Hypothalamus (tissue), 51 donors: ENCODE measurements at regions not wholly inside any gene's neighbourhood (a gene's known extent, or its start where the extent isn't known, plus 50 kb on each side); places are given as distances from the start of the nearest gene placed in this dataset.
"Not testable (repeated sequence)": the region's sequence is repeated elsewhere in the genome, so short reads cannot be mapped to it uniquely, and the experiment has no call there.

Experiments
- DNase-seq, 51 donors: peaks; one replicate each; lab custom pipeline; 2025; lab: John Stamatoyannopoulos, UW

GRCh38 chr11:129503646-129504045 lies 128.0 kb downstream of the BARX2 start:
- no peak for DNase-seq

DNA sequence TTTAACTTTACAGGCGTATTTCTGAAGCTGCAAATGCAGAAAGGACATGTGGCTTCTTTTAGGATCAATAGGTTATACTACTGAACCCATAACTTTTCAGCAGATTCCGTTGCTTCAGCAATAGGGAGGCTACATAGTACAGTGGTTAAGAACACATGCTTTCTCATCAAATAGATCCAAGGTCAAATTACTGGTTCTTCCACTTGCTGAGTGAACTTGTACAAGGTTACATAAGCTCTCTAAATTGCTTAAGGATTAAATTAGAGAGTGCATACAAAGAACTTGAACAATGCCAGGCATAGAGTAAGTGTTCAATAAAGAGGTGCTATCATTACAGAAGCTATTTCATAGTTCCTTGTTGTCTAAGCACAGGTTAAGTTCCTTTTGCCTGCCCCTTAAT lies 129.6 kb downstream of the BARX2 start:
- DNase-seq = no peak

GRCh38 chr11:129508163-129508562 lies 132.5 kb downstream of the BARX2 start:
- no peak for DNase-seq

- no peak for DNase-seq
Observed at GRCh38 chr11:129528296-129528695, 152.6 kb downstream of the BARX2 start.

GRCh38 chr11:129530154-129530895 lies 154.7 kb downstream of the BARX2 start:
- peak in 28 of 51 donors; percentile 2 to 70 (median 26) for DNase-seq

GRCh38 chr11:129533395-129533794 lies 157.7 kb downstream of the BARX2 start:
- DNase-seq = no peak

DNA sequence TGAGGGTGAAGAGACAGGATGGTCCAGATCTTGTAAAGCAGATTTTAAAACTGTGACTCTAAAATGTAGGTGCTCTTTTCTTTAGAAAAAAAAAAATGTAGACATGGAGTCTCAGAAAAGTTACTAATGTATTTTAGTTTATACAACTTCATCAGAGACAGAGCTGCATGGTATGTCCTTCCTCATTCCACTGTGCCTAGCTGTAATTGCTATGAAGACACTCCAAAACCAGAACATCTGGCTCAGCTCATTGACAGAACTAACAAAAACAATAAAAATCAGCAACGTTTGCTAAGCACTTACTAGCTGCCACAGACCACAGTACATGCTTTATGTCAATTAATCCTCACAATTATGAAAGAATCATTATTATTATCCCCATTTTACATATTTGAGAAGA lies 160.7 kb downstream of the BARX2 start:
- DNase-seq = no peak

GRCh38 chr11:129538323-129538722 lies 162.7 kb downstream of the BARX2 start:
- DNase-seq = no peak

- DNase-seq = no peak
Observed at GRCh38 chr11:129543515-129544290, 168.1 kb downstream of the BARX2 start.

DNA sequence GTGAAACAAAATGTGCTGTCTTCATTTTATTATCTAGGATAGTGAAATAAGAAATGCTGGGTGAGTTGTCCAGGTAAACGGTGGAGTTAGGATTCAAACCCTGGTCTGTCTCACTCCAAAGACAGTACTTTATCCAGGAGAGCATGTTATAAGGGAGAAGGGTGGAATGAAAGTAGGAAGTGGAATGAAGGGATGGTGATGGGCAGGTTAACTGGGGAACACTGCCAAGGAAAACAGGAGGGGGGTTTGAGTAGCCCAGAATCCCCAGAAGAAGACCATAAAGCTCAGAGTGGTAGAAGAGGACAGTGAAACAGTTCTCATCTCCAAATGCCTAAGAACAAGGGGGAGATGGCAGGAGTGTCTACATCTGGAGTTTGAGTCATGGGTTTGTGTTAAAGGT lies 169.0 kb downstream of the BARX2 start:
- no peak for DNase-seq

GRCh38 chr11:129546266-129546665 lies 170.6 kb downstream of the BARX2 start:
- DNase-seq = no peak

- no peak for DNase-seq
Observed at GRCh38 chr11:129557421-129557820, 181.8 kb downstream of the BARX2 start.

GRCh38 chr11:129569007-129569406 lies 193.4 kb downstream of the BARX2 start:
- no peak for DNase-seq

GRCh38 chr11:129572667-129573066 lies 197.0 kb downstream of the BARX2 start:
- not testable (repeated sequence) for DNase-seq

- no peak for DNase-seq
Observed at GRCh38 chr11:129573161-129573560, 197.5 kb downstream of the BARX2 start.

DNA sequence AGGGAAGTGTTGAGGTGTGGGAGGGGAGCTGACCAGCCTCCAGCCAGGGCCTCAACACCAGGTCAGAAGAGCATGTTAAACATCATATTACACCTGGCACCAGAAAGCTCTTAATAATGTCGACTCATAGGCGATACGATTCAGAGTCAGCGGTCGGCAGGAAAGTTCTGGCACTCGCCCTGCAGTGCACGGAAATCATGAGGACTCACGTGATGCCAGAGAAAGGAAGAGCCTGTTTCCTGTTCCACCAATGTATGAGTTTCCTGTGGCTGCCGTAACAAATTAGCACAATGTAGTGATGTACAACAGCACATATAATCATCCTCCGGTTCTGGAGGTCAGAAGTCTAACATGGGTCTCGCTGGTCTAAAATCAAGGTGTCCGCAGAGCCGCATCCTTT lies 198.8 kb downstream of the BARX2 start:
- no peak for DNase-seq

- DNase-seq = no peak
Observed at GRCh38 chr11:129576652-129577051, 201.0 kb downstream of the BARX2 start.

- no peak for DNase-seq
Observed at GRCh38 chr11:129578006-129578405, 202.4 kb downstream of the BARX2 start.

- peak in 1 of 51 donors; percentile 2 for DNase-seq
Observed at GRCh38 chr11:129580278-129580677, 204.6 kb downstream of the BARX2 start.

- DNase-seq = no peak
Observed at GRCh38 chr11:129584316-129584715, 208.7 kb downstream of the BARX2 start.

DNA sequence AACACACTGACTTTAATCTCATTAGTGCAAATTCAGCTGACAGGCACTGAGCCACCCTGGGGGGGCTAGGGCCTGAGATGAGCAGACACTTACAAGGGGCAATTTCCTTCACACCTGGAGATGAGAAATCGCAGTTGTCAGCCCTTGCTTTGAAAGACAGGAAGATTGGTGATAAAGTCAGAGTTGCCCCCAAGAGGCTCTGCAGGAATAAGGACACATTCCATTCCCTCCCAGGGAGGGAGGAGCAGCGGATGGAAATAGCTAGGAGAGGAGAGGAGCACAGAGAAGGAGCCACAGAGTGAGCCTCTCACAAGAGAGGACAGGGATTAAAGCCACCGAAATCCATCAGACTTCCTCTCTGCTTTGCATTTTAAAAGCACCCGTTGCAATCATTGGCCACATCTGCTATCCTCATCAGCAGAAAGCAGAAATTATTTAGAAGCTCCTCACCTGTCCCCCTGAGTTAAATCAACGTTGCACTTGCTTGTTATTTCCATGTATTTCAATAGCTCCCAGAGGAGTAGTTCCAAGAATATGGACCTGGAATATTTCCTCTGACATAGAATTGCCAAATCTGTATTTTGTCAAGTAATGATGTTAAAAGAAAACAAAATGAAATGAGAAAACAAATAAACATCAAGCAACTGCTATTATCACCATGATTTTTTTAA lies 213.7 kb downstream of the BARX2 start:
- DNase-seq = no peak
